ENCODE measurements at regions not wholly inside any gene's neighbourhood (a gene's known extent, or its start where the extent isn't known, plus 50 kb on each side); places are given as distances from the start of the nearest gene placed in this dataset.

- H2BK5ac ChIP-seq (ENCODE audit: low read depth, low read length, poor library complexity), result no peak overlapping the region
- H3K4me2 ChIP-seq (ENCODE audit: low read length), result no peak overlapping the region
- no peak overlapping the region for H3K4ac ChIP-seq (ENCODE audit: low read depth, low read length)
- no peaks in the 10 kb centered on the region for H3K36me3 ChIP-seq (ENCODE audit: control insufficient read depth in 1 of 2, insufficient read depth in 2 of 2, low read length in 2 of 2)
- no peak overlapping the region for H4K91ac ChIP-seq (ENCODE audit: low read depth, low read length)
- H2BK120ac ChIP-seq (ENCODE audit: insufficient read depth, low read length, poor library complexity), result no peak overlapping the region
- H3K27me3 ChIP-seq (ENCODE audit: insufficient read depth, low read length), result peaks cover 2% of the 10 kb centered on the region
- no CpG with 5 or more reads among the region's 7 CpGs for WGBS (ENCODE audit: extremely low coverage, insufficient coverage, insufficient read length)
- no peak for DNase-seq
- H3K79me1 ChIP-seq (ENCODE audit: low read length), result no peaks in the 10 kb centered on the region
- H3K9ac ChIP-seq (ENCODE audit: low read length), result no peak overlapping the region
- H3K9me3 ChIP-seq (ENCODE audit: insufficient read depth, low read depth, low read length), result peaks cover 3% of the 10 kb centered on the region
- no peak overlapping the region for H4K12ac ChIP-seq (ENCODE audit: low read depth, low read length)
- no peak overlapping the region for H3K4me3 ChIP-seq (ENCODE audit: low read depth, low read length)
- no peak overlapping the region for H3K18ac ChIP-seq (ENCODE audit: low read length)
- H3K27ac ChIP-seq (ENCODE audit: low read depth, low read length), result no peak overlapping the region
- H3K14ac ChIP-seq (ENCODE audit: low read length), result no peak overlapping the region
- H3K23ac ChIP-seq (ENCODE audit: low read length), result no peak overlapping the region
- no peak overlapping the region for H2AK5ac ChIP-seq (ENCODE audit: low read length)
- H2BK12ac ChIP-seq (ENCODE audit: low read length), result no peak overlapping the region
- H3K4me1 ChIP-seq (ENCODE audit: control insufficient read depth in 1 of 2, insufficient read depth in 2 of 2, low read length in 2 of 2), result no peaks in the 10 kb centered on the region
- H2AFZ ChIP-seq (ENCODE audit: insufficient read depth, low read length, poor library complexity), result no peak overlapping the region
- H4K8ac ChIP-seq (ENCODE audit: low read depth, low read length), result no peak overlapping the region
- no peaks in the 10 kb centered on the region for H3K79me2 ChIP-seq (ENCODE audit: control insufficient read depth, insufficient read depth, low read length, poor library complexity)
These were observed 162.6 kb downstream of the BUD13 start for GRCh38 chr11:116610190-116610589.

- H3K4me2 ChIP-seq (ENCODE audit: low read length), result no peak overlapping the region
- no peaks in the 10 kb centered on the region for H3K36me3 ChIP-seq (ENCODE audit: control insufficient read depth in 1 of 2, insufficient read depth in 2 of 2, low read length in 2 of 2)
- no peak overlapping the region for H3K4me3 ChIP-seq (ENCODE audit: low read depth, low read length)
- H3K14ac ChIP-seq (ENCODE audit: low read length), result no peak overlapping the region
- peaks cover 3% of the 10 kb centered on the region for H3K9me3 ChIP-seq (ENCODE audit: insufficient read depth, low read depth, low read length)
- no peak overlapping the region for H3K18ac ChIP-seq (ENCODE audit: low read length)
- H3K9ac ChIP-seq (ENCODE audit: low read length), result no peak overlapping the region
- no peaks in the 10 kb centered on the region for H3K4me1 ChIP-seq (ENCODE audit: control insufficient read depth in 1 of 2, insufficient read depth in 2 of 2, low read length in 2 of 2)
- H2AK5ac ChIP-seq (ENCODE audit: low read length), result no peak overlapping the region
- H3K27ac ChIP-seq (ENCODE audit: low read depth, low read length), result no peak overlapping the region
- peak overlapping the region; percentile 37 for H3K23ac ChIP-seq (ENCODE audit: low read length)
- no peak overlapping the region for H2BK120ac ChIP-seq (ENCODE audit: insufficient read depth, low read length, poor library complexity)
- H3K79me2 ChIP-seq (ENCODE audit: control insufficient read depth, insufficient read depth, low read length, poor library complexity), result no peaks in the 10 kb centered on the region
- DNase-seq, result no peak
- H2BK12ac ChIP-seq (ENCODE audit: low read length), result no peak overlapping the region
- no peak overlapping the region for H4K91ac ChIP-seq (ENCODE audit: low read depth, low read length)
- H2BK5ac ChIP-seq (ENCODE audit: low read depth, low read length, poor library complexity), result no peak overlapping the region
- H3K4ac ChIP-seq (ENCODE audit: low read depth, low read length), result no peak overlapping the region
- H3K79me1 ChIP-seq (ENCODE audit: low read length), result no peaks in the 10 kb centered on the region
- no peak overlapping the region for H4K8ac ChIP-seq (ENCODE audit: low read depth, low read length)
- no peaks in the 10 kb centered on the region for H3K27me3 ChIP-seq (ENCODE audit: insufficient read depth, low read length)
- no peak overlapping the region for H2AFZ ChIP-seq (ENCODE audit: insufficient read depth, low read length, poor library complexity)
- H4K12ac ChIP-seq (ENCODE audit: low read depth, low read length), result no peak overlapping the region
These were observed 165.8 kb downstream of the BUD13 start for GRCh38 chr11:116607027-116607426.

GRCh38 chr11:116605543-116606459 lies 167.0 kb downstream of the BUD13 start:
- Histone ChIP-seq H3K27me3 (ENCODE audit: insufficient read depth, low read length) (no peaks in the 10 kb centered on the region), H3K4ac (ENCODE audit: low read depth, low read length) (no peak overlapping the region), H3K79me1 (ENCODE audit: low read length) (no peaks in the 10 kb centered on the region), H4K91ac (ENCODE audit: low read depth, low read length) (no peak overlapping the region), H2AK5ac (ENCODE audit: low read length) (no peak overlapping the region), H3K4me2 (ENCODE audit: low read length) (no peak overlapping the region), H4K8ac (ENCODE audit: low read depth, low read length) (no peak overlapping the region), H2BK120ac (ENCODE audit: insufficient read depth, low read length, poor library complexity) (no peak overlapping the region), H3K18ac (ENCODE audit: low read length) (no peak overlapping the region), H3K9me3 (ENCODE audit: insufficient read depth, low read depth, low read length) (peaks cover 3% of the 10 kb centered on the region), H2AFZ (ENCODE audit: insufficient read depth, low read length, poor library complexity) (no peak overlapping the region), H3K14ac (ENCODE audit: low read length) (no peak overlapping the region), H3K4me1 (ENCODE audit: control insufficient read depth in 1 of 2, insufficient read depth in 2 of 2, low read length in 2 of 2) (peaks cover 4 to 5% of the 10 kb centered on the region in 2 experiments), H3K79me2 (ENCODE audit: control insufficient read depth, insufficient read depth, low read length, poor library complexity) (no peaks in the 10 kb centered on the region), H2BK5ac (ENCODE audit: low read depth, low read length, poor library complexity) (no peak overlapping the region), H3K23ac (ENCODE audit: low read length) (no peak overlapping the region), H3K36me3 (ENCODE audit: control insufficient read depth in 1 of 2, insufficient read depth in 2 of 2, low read length in 2 of 2) (no peaks in the 10 kb centered on the region), H4K12ac (ENCODE audit: low read depth, low read length) (no peak overlapping the region), H2BK12ac (ENCODE audit: low read length) (no peak overlapping the region), H3K4me3 (ENCODE audit: low read depth, low read length) (no peak overlapping the region), H3K27ac (ENCODE audit: low read depth, low read length) (no peak overlapping the region), H3K9ac (ENCODE audit: low read length) (no peak overlapping the region)
- no CpG with 5 or more reads among the region's 6 CpGs for WGBS (ENCODE audit: extremely low coverage, insufficient coverage, insufficient read length)
- DNase-seq, result peak; percentile 51 to 73

- Histone ChIP-seq H3K27me3 (ENCODE audit: insufficient read depth, low read length) (no peaks in the 10 kb centered on the region), H3K36me3 (ENCODE audit: control insufficient read depth in 1 of 2, insufficient read depth in 2 of 2, low read length in 2 of 2) (no peaks in the 10 kb centered on the region), H3K4ac (ENCODE audit: low read depth, low read length) (no peak overlapping the region), H3K23ac (ENCODE audit: low read length) (no peak overlapping the region), H4K91ac (ENCODE audit: low read depth, low read length) (no peak overlapping the region), H3K4me1 (ENCODE audit: control insufficient read depth in 1 of 2, insufficient read depth in 2 of 2, low read length in 2 of 2) (peaks cover 4 to 5% of the 10 kb centered on the region in 2 experiments), H2BK5ac (ENCODE audit: low read depth, low read length, poor library complexity) (no peak overlapping the region), H3K79me1 (ENCODE audit: low read length) (no peaks in the 10 kb centered on the region), H3K9me3 (ENCODE audit: insufficient read depth, low read depth, low read length) (peaks cover 2% of the 10 kb centered on the region), H4K12ac (ENCODE audit: low read depth, low read length) (no peak overlapping the region), H3K9ac (ENCODE audit: low read length) (no peak overlapping the region), H3K4me3 (ENCODE audit: low read depth, low read length) (peak overlapping the region; percentile 45), H3K18ac (ENCODE audit: low read length) (no peak overlapping the region), H2AFZ (ENCODE audit: insufficient read depth, low read length, poor library complexity) (no peak overlapping the region), H3K4me2 (ENCODE audit: low read length) (no peak overlapping the region), H3K79me2 (ENCODE audit: control insufficient read depth, insufficient read depth, low read length, poor library complexity) (no peaks in the 10 kb centered on the region), H2AK5ac (ENCODE audit: low read length) (no peak overlapping the region), H3K27ac (ENCODE audit: low read depth, low read length) (no peak overlapping the region), H4K8ac (ENCODE audit: low read depth, low read length) (no peak overlapping the region), H2BK12ac (ENCODE audit: low read length) (no peak overlapping the region), H2BK120ac (ENCODE audit: insufficient read depth, low read length, poor library complexity) (no peak overlapping the region), H3K14ac (ENCODE audit: low read length) (no peak overlapping the region)
- DNase-seq, result no peak
- WGBS (ENCODE audit: extremely low coverage, insufficient coverage, insufficient read length), result no CpG with 5 or more reads among the region's 15 CpGs
These were observed 169.0 kb downstream of the BUD13 start for GRCh38 chr11:116603728-116604323.

Measured in trophoblast cell (in vitro differentiated cells and primary cell).